ENCODE measurements at regions not wholly inside any gene's neighbourhood (a gene's known extent, or its start where the extent isn't known, plus 50 kb on each side); places are given as distances from the start of the nearest gene placed in this dataset.
"Not testable (repeated sequence)": the region's sequence is repeated elsewhere in the genome, so short reads cannot be mapped to it uniquely, and the experiment has no call there.

- DNase-seq, result no peak
These were observed 358.1 kb downstream of the SMOC2 start for GRCh38 chr6:168799067-168799466.

GRCh38 chr6:168796106-168796505 lies 355.1 kb downstream of the SMOC2 start:
- no peak for DNase-seq

- not testable (repeated sequence) for DNase-seq
These were observed 354.6 kb downstream of the SMOC2 start for GRCh38 chr6:168795611-168796010.

GRCh38 chr6:168794491-168794890 lies 353.5 kb downstream of the SMOC2 start:
- no peak for DNase-seq

GRCh38 chr6:168793649-168794048 lies 352.7 kb downstream of the SMOC2 start:
- no peak for DNase-seq

GRCh38 chr6:168791917-168792316 lies 350.9 kb downstream of the SMOC2 start:
- no peak for DNase-seq

GRCh38 chr6:168789699-168790098 lies 348.7 kb downstream of the SMOC2 start:
- DNase-seq, result no peak

- DNase-seq, result no peak
These were observed 344.9 kb downstream of the SMOC2 start for GRCh38 chr6:168785720-168786511.

GRCh38 chr6:168784426-168784825 lies 343.4 kb downstream of the SMOC2 start:
- DNase-seq, result no peak

GRCh38 chr6:168783720-168784119 lies 342.7 kb downstream of the SMOC2 start:
- no peak for DNase-seq

- no peak for DNase-seq
These were observed 341.3 kb downstream of the SMOC2 start for GRCh38 chr6:168782187-168782751.

- DNase-seq, result no peak
These were observed 337.2 kb downstream of the SMOC2 start for GRCh38 chr6:168778201-168778600.

GRCh38 chr6:168774381-168774780 lies 333.4 kb downstream of the SMOC2 start:
- no peak for DNase-seq

- no peak for DNase-seq
These were observed 332.8 kb downstream of the SMOC2 start for GRCh38 chr6:168773788-168774187.

- no peak for DNase-seq
These were observed 324.8 kb downstream of the SMOC2 start for GRCh38 chr6:168765752-168766151.

- DNase-seq, result no peak
These were observed 315.1 kb downstream of the SMOC2 start for GRCh38 chr6:168756009-168756634.

GRCh38 chr6:168746643-168747042 lies 305.7 kb downstream of the SMOC2 start:
- no peak for DNase-seq

- no peak for DNase-seq
These were observed 305.0 kb downstream of the SMOC2 start for GRCh38 chr6:168746013-168746412.

- DNase-seq, result no peak
These were observed 303.9 kb downstream of the SMOC2 start for GRCh38 chr6:168744861-168745260.

GRCh38 chr6:168741942-168742782 lies 301.2 kb downstream of the SMOC2 start:
- DNase-seq, result no peak

- DNase-seq, result no peak
These were observed 300.3 kb downstream of the SMOC2 start for GRCh38 chr6:168741305-168741704.

GRCh38 chr6:168739381-168739780 lies 298.4 kb downstream of the SMOC2 start:
- DNase-seq, result no peak

- no peak for DNase-seq
These were observed 296.5 kb downstream of the SMOC2 start for GRCh38 chr6:168737481-168737880.
